H1 (cell line): ENCODE measurements at regions not wholly inside any gene's neighbourhood (a gene's known extent, or its start where the extent isn't known, plus 50 kb on each side); places are given as distances from the start of the nearest gene placed in this dataset.

Experiments used
- CTCF ChIA-PET: fragments of 300-600 bp; sonication (Branson Sonifier 250); formaldehyde crosslinking; loops from one replicate; lab custom pipeline; 2021; ENCODE audit not compliant: partially characterized antibody; lab: Charles Lee
- POLR2A ChIA-PET: fragments of 300-600 bp; sonication (Branson Sonifier 250); formaldehyde crosslinking; loops from one replicate; lab custom pipeline; 2021; ENCODE audit warnings: inconsistent platforms; ENCODE audit not compliant: partially characterized antibody; lab: Charles Lee
- DNase-seq, 2 experiments: peaks; one replicate each; pipeline versions ENCODE4 v3.0.0 to v3.0.0-alpha.2; 2010 to 2022; ENCODE audit warnings: low spot score in 2 of 2, low read depth in 1 of 2, mixed read lengths in 1 of 2
- FAIRE-seq: peaks from 2 replicates; lab custom pipeline; 2011; peaks lifted over from hg19 to GRCh38; lab: Jason Lieb, UNC
- H2AFZ ChIP-seq: 2 replicates; pipeline ENCODE4 v1.8.1; 2012; ENCODE audit warnings: low read length, inconsistent platforms
- H2AK5ac ChIP-seq: 2 replicates; pipeline ENCODE4 v1.6.1; 2013; ENCODE audit warnings: low read depth, low read length
- H2BK120ac ChIP-seq: replicated peaks from 2 replicates; pipeline ENCODE3; 2013; ENCODE audit warnings: low read depth, low read length, inconsistent platforms
- H2BK12ac ChIP-seq: 2 replicates; pipeline ENCODE4 v1.6.1; 2013; ENCODE audit warnings: low read depth, low read length
- H2BK15ac ChIP-seq: 2 replicates; pipeline ENCODE4 v1.6.1; 2013; ENCODE audit warnings: low read length
- H2BK20ac ChIP-seq: 2 replicates; pipeline ENCODE4 v1.6.1; 2013; ENCODE audit warnings: low read length
- H2BK5ac ChIP-seq: 2 replicates; pipeline ENCODE4 v1.6.1; 2013; ENCODE audit warnings: low read depth, low read length
- H3K14ac ChIP-seq: 2 replicates; pipeline ENCODE4 v1.6.1; 2013; ENCODE audit warnings: inconsistent platforms; ENCODE audit not compliant: insufficient read length
- H3K18ac ChIP-seq: 2 replicates; pipeline ENCODE4 v1.6.1; 2013; ENCODE audit warnings: low read length; ENCODE audit errors: extremely low read depth
- H3K23ac ChIP-seq: 2 replicates; pipeline ENCODE4 v1.6.1; 2013; ENCODE audit warnings: inconsistent platforms; ENCODE audit not compliant: insufficient read length
- H3K23me2 ChIP-seq: 2 replicates; pipeline ENCODE4 v1.6.1; 2013; ENCODE audit warnings: low read depth, low read length
- H3K27ac ChIP-seq: 2 replicates; pipeline ENCODE4 v1.6.1; 2011; ENCODE audit warnings: low read depth, low read length, inconsistent platforms
- H3K27me3 ChIP-seq, 4 experiments: replicated peaks in 1 of 4; 1 replicate in 1 of 4; 2 replicates in 3 of 4; pipeline versions ENCODE4 v1.6.1 to v1.8.1; 2011 to 2013; ENCODE audit warnings: low read length in 3 of 4, mild to moderate bottlenecking in 3 of 4, inconsistent platforms in 2 of 4, mixed read lengths in 2 of 4, moderate library complexity in 1 of 4; ENCODE audit not compliant: control insufficient read depth in 3 of 4, insufficient read depth in 3 of 4; ENCODE audit errors: extremely low read depth in 1 of 4
- H3K36me3 ChIP-seq, 4 experiments: 2 replicates each; pipeline versions ENCODE4 v1.6.1 to v1.8.1; 2011 to 2013; ENCODE audit warnings: mild to moderate bottlenecking in 4 of 4, low read length in 3 of 4, moderate library complexity in 2 of 4, control low read depth in 1 of 4, inconsistent platforms in 1 of 4; ENCODE audit not compliant: insufficient read depth in 4 of 4, control insufficient read depth in 2 of 4
- H3K4ac ChIP-seq: replicated peaks from 2 replicates; pipeline ENCODE3; 2013; ENCODE audit warnings: low read length, low read depth, mixed read lengths, inconsistent platforms; ENCODE audit not compliant: insufficient read length
- H3K4me1 ChIP-seq, 4 experiments: replicated peaks in 1 of 4; 1 replicate in 1 of 4; 2 replicates in 3 of 4; pipeline versions ENCODE4 v1.6.1 to v1.8.1; 2011 to 2013; ENCODE audit warnings: low read length in 3 of 4, inconsistent platforms in 2 of 4, mixed read lengths in 1 of 4; ENCODE audit not compliant: insufficient read depth in 4 of 4, control insufficient read depth in 3 of 4
- H3K4me2 ChIP-seq, 2 experiments: 2 replicates each; pipeline versions ENCODE4 v1.6.1 to v1.8.1; 2011 to 2013; ENCODE audit warnings: low read depth in 2 of 2, low read length in 2 of 2, control low read depth in 1 of 2, inconsistent platforms in 1 of 2, mild to moderate bottlenecking in 1 of 2; ENCODE audit not compliant: insufficient read depth in 1 of 2
- H3K4me3 ChIP-seq, 4 experiments: fragments of 200-600, 300-600 bp in 1 of 4; sonication (generic), shearing (Covaris generic), sonication (Bioruptor Twin) in 1 of 4; 2 replicates each; pipeline versions ENCODE4 v1.5.1 to v1.8.1; 2011 to 2016; ENCODE audit warnings: low read length in 4 of 4, low read depth in 3 of 4, control low read depth in 2 of 4, inconsistent platforms in 2 of 4, mild to moderate bottlenecking in 2 of 4, mixed read lengths in 1 of 4, moderate library complexity in 1 of 4; ENCODE audit not compliant: insufficient read depth in 2 of 4; ENCODE audit errors: extremely low read depth in 1 of 4
- H3K56ac ChIP-seq: replicated peaks from 2 replicates; pipeline ENCODE3; 2013; ENCODE audit warnings: low read depth, mild to moderate bottlenecking, mixed read lengths, low read length, inconsistent platforms; ENCODE audit not compliant: insufficient read length
- H3K79me1 ChIP-seq: 2 replicates; pipeline ENCODE4 v1.6.1; 2013; ENCODE audit warnings: low read depth, low read length, control low read depth
- H3K79me2 ChIP-seq, 2 experiments: 2 replicates each; pipeline versions ENCODE4 v1.6.1 to v1.8.1; 2012 to 2013; ENCODE audit warnings: low read length in 2 of 2, mild to moderate bottlenecking in 2 of 2, inconsistent platforms in 1 of 2; ENCODE audit not compliant: insufficient read depth in 2 of 2, control insufficient read depth in 1 of 2
- H3K9ac ChIP-seq, 4 experiments: replicated peaks in 1 of 4; 1 replicate in 1 of 4; 2 replicates in 3 of 4; pipeline versions ENCODE4 v1.6.1 to v1.8.1; 2011 to 2013; ENCODE audit warnings: low read depth in 3 of 4, low read length in 3 of 4, control low read depth in 2 of 4, mild to moderate bottlenecking in 2 of 4, moderate library complexity in 2 of 4, inconsistent platforms in 1 of 4; ENCODE audit errors: extremely low read depth in 1 of 4
- H3K9me3 ChIP-seq, 2 experiments: 2 replicates each; pipeline versions ENCODE4 v1.6.1 to v1.8.1; 2012 to 2013; ENCODE audit warnings: mild to moderate bottlenecking in 2 of 2, moderate library complexity in 2 of 2, control low read depth in 1 of 2, inconsistent platforms in 1 of 2, low read depth in 1 of 2, low read length in 1 of 2, mixed read lengths in 1 of 2; ENCODE audit not compliant: insufficient read depth in 2 of 2
- H4K20me1 ChIP-seq, 2 experiments: replicated peaks in 1 of 2; 2 replicates each; pipeline versions ENCODE3 to v1.8.1; 2011 to 2013; ENCODE audit warnings: inconsistent platforms in 2 of 2, low read length in 2 of 2, mild to moderate bottlenecking in 1 of 2; ENCODE audit not compliant: insufficient read depth in 2 of 2, control insufficient read depth in 1 of 2
- H4K5ac ChIP-seq: 2 replicates; pipeline ENCODE4 v1.6.1; 2013; ENCODE audit warnings: low read length, low read depth, mixed read lengths, inconsistent platforms; ENCODE audit not compliant: insufficient read length
- H4K8ac ChIP-seq: 2 replicates; pipeline ENCODE4 v1.8.0; 2013; ENCODE audit warnings: mild to moderate bottlenecking, moderate library complexity, low read length, inconsistent platforms; ENCODE audit not compliant: insufficient read depth; ENCODE audit errors: extremely low read depth
- H4K91ac ChIP-seq: replicated peaks from 2 replicates; pipeline ENCODE3; 2013; ENCODE audit warnings: low read length, mixed read lengths, inconsistent platforms; ENCODE audit not compliant: insufficient read length
- CHD1 ChIP-seq: IDR thresholded peaks from 2 replicates; pipeline ENCODE4 v1.6.1; 2012; ENCODE audit warnings: low read depth, low read length, improper control_type of control experiment
- GABPA ChIP-seq: IDR thresholded peaks from 2 replicates; pipeline ENCODE4 v1.6.1; 2011; ENCODE audit warnings: mild to moderate bottlenecking, low read length, moderate library complexity, borderline replicate concordance; ENCODE audit not compliant: insufficient read depth
- HDAC6 ChIP-seq: IDR thresholded peaks from one replicate; pipeline ENCODE4 v1.7.1; 2012; ENCODE audit warnings: low read depth, mild to moderate bottlenecking, inconsistent platforms, low read length, moderate library complexity
- KDM5A ChIP-seq: fragments of 200-600 bp; IDR thresholded peaks from 2 replicates; pipeline ENCODE4 v1.7.1; 2012; ENCODE audit warnings: mild to moderate bottlenecking, low read length, inconsistent platforms, mixed read lengths
- WGBS, 2 experiments: shearing (Covaris generic) in 1 of 2; methylation state at CpG; one replicate each; pipeline versions ENCODE4 v1.1.6 to v1.1.7; 2013 to 2015; ENCODE audit warnings: low lambda C conversion rate in 2 of 2, mixed read lengths in 2 of 2, inconsistent platforms in 1 of 2, low coverage in 1 of 2, missing lambda C conversion rate in 1 of 2; ENCODE audit not compliant: insufficient replicate concordance in 2 of 2, insufficient coverage in 1 of 2, insufficient read length in 1 of 2; ENCODE audit errors: extremely low coverage in 1 of 2, missing lambda C conversion rate in 1 of 2; 5-methylcytosine and 5-hydroxymethylcytosine counted together
- TF ChIP-seq, protein P1 (sequence below): IDR thresholded peaks from 2 replicates; pipeline ENCODE4 v1.6.1; 2012; ENCODE audit warnings: inconsistent platforms
- TF ChIP-seq, protein P2 (sequence below), 3 experiments: IDR thresholded peaks; 1 replicate in 2 of 3; 2 replicates in 1 of 3; pipeline versions ENCODE4 v1.5.1 to v1.6.1; 2011; ENCODE audit warnings: low read length in 3 of 3, mild to moderate bottlenecking in 3 of 3, inconsistent platforms in 2 of 3, low read depth in 1 of 3, moderate library complexity in 1 of 3; ENCODE audit not compliant: insufficient read depth in 1 of 3; ENCODE audit errors: control extremely low read depth in 1 of 3

DNA sequence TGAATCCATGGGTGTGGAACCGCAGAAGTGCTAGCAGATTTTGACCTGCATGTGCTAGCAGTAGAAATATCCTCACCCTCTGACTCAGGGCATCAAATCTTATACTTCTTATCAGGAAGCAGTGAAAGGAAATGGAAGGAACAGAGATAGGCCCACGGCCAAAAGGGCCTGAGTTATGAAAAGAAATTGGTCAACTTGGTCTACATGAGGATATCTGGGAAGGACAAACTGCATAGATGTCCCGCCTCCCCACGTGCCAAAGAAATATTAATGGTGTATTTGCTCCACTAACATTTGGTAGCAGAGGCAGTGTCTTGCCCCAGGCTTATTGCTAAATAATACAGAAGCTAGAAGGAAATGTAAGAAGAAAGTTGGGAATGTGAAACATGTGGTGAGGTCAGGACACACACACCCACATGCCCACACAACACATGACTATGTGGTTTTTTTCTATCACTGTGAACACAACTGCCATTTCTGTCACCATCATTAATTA, 93.6 kb upstream of the COL8A1 start:
- ChIA-PET POLR2A (no interaction called here), CTCF (interaction anchor here (1.8 kb wide), 1 partner anchor 10 kb away, joined by 5 read pairs; no protein-coding TSS in a partner anchor)
- no peak overlapping the region for H2AK5ac ChIP-seq
- TF ChIP-seq, protein P1, sequence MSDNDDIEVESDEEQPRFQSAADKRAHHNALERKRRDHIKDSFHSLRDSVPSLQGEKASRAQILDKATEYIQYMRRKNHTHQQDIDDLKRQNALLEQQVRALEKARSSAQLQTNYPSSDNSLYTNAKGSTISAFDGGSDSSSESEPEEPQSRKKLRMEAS, result no peak
- TF ChIP-seq HDAC6 (no peak), GABPA (no peak), KDM5A (no peak), CHD1 (no peak)
- TF ChIP-seq, protein P2, sequence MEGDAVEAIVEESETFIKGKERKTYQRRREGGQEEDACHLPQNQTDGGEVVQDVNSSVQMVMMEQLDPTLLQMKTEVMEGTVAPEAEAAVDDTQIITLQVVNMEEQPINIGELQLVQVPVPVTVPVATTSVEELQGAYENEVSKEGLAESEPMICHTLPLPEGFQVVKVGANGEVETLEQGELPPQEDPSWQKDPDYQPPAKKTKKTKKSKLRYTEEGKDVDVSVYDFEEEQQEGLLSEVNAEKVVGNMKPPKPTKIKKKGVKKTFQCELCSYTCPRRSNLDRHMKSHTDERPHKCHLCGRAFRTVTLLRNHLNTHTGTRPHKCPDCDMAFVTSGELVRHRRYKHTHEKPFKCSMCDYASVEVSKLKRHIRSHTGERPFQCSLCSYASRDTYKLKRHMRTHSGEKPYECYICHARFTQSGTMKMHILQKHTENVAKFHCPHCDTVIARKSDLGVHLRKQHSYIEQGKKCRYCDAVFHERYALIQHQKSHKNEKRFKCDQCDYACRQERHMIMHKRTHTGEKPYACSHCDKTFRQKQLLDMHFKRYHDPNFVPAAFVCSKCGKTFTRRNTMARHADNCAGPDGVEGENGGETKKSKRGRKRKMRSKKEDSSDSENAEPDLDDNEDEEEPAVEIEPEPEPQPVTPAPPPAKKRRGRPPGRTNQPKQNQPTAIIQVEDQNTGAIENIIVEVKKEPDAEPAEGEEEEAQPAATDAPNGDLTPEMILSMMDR (IDR thresholded peaks at IDR 0.05; ENCODE audit: control extremely low read depth in 1 of 3, insufficient read depth in 1 of 3, low read depth in 1 of 3, low read length in 3 of 3), result no peak
- H3K79me1 ChIP-seq, result no peaks in the 10 kb centered on the region
- no peaks in the 10 kb centered on the region for H3K4me1 ChIP-seq
- no peak overlapping the region for H2BK120ac ChIP-seq
- 85% methylated on average over 4 of the region's 4 CpGs; no CpG with 5 or more reads in 1 of the 2 experiments for WGBS, 2 experiments
- H2BK12ac ChIP-seq, result no peak overlapping the region
- no peak overlapping the region for H3K9ac ChIP-seq
- H4K8ac ChIP-seq, result no peak overlapping the region
- 0 out of 4 replicates have a peak, but pooled peaks cover 0 to 1% of the 10 kb centered on the region in 2 experiments for H3K9me3 ChIP-seq
- H3K23me2 ChIP-seq, result no peaks in the 10 kb centered on the region
- H2BK5ac ChIP-seq, result no peak overlapping the region
- H3K27ac ChIP-seq, result no peak overlapping the region
- no peaks in the 10 kb centered on the region for H4K20me1 ChIP-seq
- no peak for FAIRE-seq
- H3K27me3 ChIP-seq, result no peaks in the 10 kb centered on the region
- DNase-seq, result no peak
- H3K36me3 ChIP-seq, result no peaks in the 10 kb centered on the region
- H4K5ac ChIP-seq, result no peak overlapping the region
- no peaks in the 10 kb centered on the region for H3K79me2 ChIP-seq
- no peak overlapping the region for H3K56ac ChIP-seq
- H2BK15ac ChIP-seq, result no peak overlapping the region
- H2AFZ ChIP-seq, result no peak overlapping the region
- no peak overlapping the region for H3K4me2 ChIP-seq
- H4K91ac ChIP-seq, result no peak overlapping the region
- H3K18ac ChIP-seq, result no peak overlapping the region
- H3K4ac ChIP-seq, result no peak overlapping the region
- H3K14ac ChIP-seq, result no peak overlapping the region
- H3K23ac ChIP-seq, result no peak overlapping the region
- H2BK20ac ChIP-seq, result no peak overlapping the region
- no peak overlapping the region for H3K4me3 ChIP-seq
